HG03108 (cell line): ENCODE measurements at regions not wholly inside any gene's neighbourhood (a gene's known extent, or its start where the extent isn't known, plus 50 kb on each side); places are given as distances from the start of the nearest gene placed in this dataset.

Experiments
- ATAC-seq: cut with Tn5 transposase; IDR thresholded peaks from one replicate; pipeline ENCODE4 v1.9.1; 2021; ENCODE audit warnings: moderate library complexity; ENCODE audit not compliant: unreplicated experiment

DNA sequence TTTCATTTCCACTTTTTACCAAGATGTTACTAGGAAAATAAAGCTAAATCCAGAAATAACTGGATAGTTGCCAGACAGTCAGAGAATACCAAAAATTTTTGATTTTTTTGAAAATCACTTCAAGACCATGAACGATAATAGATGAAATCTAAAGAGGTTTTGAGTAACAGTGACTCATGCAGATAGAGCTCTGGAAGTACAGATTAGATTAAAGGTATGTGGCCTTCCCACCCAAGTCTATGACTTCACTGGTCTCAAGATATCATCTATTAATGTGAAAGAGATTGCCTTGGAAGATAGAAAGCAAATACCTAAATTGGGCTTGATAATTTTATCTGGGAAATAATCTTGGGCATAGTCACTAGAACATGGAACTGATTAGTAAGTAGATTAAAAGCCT is 415.9 kb downstream of the METTL15 start:
- no peak for ATAC-seq

GRCh38 chr11:28521075-28521474 is 412.9 kb downstream of the METTL15 start:
- ATAC-seq = no peak

DNA sequence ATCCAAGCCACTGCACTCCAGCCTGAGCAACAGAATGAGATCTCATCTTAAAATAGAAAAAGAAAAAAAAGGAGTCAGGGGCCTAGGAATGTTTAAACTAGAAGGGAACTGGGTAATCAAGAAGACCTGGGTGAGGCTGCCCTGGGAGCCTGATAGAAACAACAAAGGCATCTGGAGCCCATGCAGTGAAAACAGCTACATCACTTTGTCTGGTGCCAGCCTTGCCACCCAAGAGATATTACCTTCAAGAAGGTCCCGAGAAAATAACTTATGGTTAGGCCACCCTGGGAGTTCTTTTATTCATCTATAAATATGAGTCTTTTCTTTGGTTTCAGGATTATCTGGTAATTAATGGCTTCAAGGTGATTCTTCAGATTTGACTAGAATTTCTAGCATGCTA is 412.1 kb downstream of the METTL15 start:
- ATAC-seq = no peak

GRCh38 chr11:28518825-28519224 is 410.6 kb downstream of the METTL15 start:
- ATAC-seq = no peak

GRCh38 chr11:28517621-28518020 is 409.4 kb downstream of the METTL15 start:
- no peak for ATAC-seq

DNA sequence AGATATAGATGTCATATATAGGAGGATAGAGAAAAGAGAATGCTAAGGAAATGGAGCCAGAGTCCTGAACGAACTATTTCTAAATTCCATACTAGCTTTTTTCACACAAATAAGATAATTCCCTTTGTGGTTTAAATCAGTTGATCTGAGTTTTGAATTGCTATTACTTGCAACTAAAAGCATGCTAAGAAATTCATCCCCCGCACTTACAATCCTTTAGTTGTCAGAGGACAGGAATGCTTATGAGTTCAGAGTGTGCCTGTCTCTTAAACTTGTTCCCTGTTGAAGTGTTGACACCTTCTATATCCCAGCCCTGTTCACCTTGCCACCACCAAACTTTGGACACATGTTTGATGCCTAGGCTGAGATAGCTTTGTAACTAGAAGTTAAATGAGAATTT is 406.2 kb downstream of the METTL15 start:
- ATAC-seq = no peak

GRCh38 chr11:28512143-28512756 is 404.1 kb downstream of the METTL15 start:
- ATAC-seq = no peak

- no peak for ATAC-seq
Observed at GRCh38 chr11:28505232-28505631, 397.0 kb downstream of the METTL15 start.

GRCh38 chr11:28504555-28505110 is 396.4 kb downstream of the METTL15 start:
- ATAC-seq = no peak

DNA sequence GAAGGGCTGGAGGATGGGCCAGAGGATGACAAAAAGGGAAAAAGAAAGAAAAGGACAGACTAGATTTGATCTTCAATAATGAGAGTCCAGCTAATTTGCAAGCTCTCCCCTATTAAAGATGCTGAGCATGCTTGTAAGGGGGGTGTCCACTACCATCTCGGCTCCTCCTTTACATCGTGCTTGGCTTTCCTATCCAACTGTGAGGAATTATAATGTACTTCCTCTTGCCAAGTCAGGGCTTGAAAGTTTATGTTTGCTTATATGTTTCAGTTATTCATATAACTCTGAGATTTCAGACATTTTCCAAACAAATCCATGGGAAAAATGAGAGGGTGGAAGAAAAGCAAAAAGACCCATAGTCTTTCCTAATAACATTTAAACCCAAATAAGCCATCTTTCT is 387.1 kb downstream of the METTL15 start:
- no peak for ATAC-seq

DNA sequence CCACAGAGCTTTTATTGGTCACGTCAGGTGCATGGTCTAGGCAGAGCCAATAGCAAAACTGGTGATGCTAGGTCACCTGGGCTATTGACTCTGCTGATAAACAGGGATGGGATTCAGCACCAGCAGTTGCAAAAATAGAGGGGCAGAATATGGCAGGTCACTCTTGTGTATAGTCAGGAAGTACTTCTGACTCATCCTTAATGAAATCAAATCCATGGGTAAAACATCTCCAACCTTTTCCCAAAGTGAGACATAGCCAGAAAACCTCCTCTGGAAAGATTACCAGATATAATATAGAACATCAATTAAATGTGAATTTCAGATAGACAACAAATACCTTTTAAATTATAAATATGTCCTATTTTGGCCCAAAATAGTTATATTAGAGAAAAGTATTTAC is 383.2 kb downstream of the METTL15 start:
- no peak for ATAC-seq

DNA sequence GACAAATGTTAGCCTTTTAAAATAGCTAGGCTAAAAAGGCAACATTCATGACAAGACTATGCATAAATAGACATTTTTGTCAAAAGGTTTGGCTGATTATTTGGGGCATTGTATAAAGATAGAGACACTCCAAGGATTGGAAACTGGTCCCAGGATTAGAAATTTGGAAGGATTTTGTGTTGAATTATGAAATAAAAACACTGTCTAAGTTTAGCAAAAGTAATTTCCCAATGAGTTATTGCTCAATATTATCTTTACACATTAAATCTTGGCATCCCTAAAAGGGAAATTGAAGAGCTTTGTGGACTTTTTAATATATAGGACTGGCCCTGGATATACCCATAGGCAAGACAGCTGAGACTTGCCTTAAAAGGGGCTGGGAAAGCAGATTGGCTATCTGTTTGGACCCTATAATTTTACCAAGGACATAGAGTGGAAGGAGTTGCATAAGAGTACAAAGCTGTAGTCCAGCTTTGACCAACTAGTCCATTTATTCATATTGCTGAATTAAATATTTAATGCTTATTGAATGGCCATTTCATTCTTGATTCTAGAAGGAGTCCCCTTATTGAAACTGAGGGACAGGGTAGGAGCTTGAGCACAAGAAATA is 382.7 kb downstream of the METTL15 start:
- no peak for ATAC-seq

DNA sequence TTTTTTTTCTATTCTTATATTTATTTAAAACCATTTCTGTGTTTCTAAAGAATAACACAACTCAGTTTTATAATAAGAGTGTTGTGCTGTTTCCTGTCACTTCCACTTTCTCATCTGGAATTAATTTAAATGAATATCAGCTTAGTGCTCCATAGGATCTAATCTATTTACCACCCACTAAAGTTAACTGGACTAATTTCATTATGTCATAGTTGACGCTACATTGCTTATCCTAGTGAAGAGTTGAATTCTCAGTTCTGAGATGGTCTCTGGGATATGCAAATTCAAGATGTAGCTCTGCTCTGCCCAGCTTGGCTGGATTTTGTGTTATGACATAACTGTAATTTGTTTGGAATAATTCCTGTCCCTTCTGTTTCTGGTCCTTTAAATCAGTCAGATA is 380.1 kb downstream of the METTL15 start:
- no peak for ATAC-seq

DNA sequence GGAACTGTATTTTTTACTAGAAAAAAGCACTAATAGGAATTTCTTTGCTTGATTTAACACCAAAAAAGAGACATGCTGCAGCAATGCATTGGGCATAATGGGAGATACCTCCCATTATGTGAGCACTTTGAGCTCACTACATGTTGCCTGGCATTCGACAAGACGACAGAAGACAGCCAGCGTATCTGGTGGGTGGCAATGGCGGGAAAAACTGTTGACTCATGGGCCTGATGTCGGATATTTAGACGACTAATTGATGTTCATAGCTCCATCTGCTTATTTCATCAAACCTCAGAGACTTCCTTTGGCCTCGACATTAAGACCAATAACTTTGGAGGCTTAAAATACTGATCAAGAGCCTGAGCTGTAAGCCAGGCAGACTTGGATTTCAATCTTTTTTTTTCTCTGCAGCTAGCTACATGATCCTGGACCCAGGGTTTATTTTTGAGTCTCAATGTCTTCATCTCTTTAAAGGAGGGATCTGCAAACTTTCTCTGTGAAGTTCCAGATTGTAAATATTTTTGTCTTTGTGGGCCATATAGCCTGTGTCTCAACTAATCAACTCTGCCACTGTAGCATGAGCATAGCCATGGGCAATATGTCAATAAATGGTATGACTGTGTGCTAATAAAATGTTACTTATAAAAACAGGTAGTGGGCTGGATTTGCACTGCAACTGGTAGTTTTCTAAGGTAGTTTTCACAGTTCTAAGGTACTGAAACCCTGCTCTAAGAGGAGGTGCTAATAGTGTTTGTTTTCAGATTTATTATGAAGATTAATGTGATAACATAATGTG is 375.1 kb downstream of the METTL15 start:
- no peak for ATAC-seq

DNA sequence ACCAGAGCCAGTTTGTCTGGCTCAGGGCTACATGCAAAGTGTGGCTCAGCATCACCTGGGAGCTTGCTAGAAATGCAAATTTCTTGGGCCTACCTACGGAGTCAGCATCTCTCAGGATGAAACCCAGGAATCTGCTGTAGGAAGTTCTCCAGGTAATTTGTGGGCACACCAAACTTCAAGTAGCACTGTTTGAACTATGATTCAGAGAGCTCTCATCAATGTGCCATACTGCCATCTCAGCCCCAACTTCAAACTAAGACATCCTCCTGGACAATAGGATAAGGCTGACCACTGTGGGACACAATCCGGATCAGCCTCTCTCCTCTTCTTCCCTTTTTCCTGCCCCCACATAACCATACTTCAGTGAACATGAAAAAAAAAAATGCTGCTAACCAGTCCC is 374.5 kb downstream of the METTL15 start:
- ATAC-seq = no peak

- ATAC-seq = no peak
Observed at GRCh38 chr11:28481616-28482480, 373.7 kb downstream of the METTL15 start.

- no peak for ATAC-seq
Observed at GRCh38 chr11:28480406-28480805, 372.2 kb downstream of the METTL15 start.

GRCh38 chr11:28476864-28477263 is 368.7 kb downstream of the METTL15 start:
- ATAC-seq = no peak

- no peak for ATAC-seq
Observed at GRCh38 chr11:28476049-28476448, 367.9 kb downstream of the METTL15 start.

DNA sequence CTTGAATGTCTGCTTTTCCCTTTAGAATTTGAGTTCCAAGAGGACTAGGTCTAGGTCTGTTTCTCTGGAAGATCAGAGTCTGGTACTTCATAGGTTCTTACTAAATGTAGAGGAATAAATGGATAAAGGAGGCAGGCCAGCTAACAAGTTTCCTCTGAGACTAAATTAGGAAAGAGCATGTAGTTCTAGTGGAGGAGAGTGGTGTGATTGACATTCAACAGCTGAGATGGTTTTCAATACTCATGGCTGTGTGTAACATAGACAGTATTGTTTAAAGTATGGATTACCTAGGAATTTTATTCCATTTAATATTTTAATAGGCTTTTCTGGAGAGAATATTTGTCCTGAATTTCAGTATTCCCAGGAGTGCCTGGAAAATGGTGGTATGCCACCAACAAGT is 364.7 kb downstream of the METTL15 start:
- ATAC-seq = no peak

GRCh38 chr11:28471537-28471936 is 363.3 kb downstream of the METTL15 start:
- ATAC-seq = no peak
